K562 (cell line): ENCODE measurements at regions not wholly inside any gene's neighbourhood (a gene's known extent, or its start where the extent isn't known, plus 50 kb on each side); places are given as distances from the start of the nearest gene placed in this dataset.

Source experiments
- BACH1 ChIP-seq: fragments of 200-800 bp; sonication (Bioruptor generic); IDR thresholded peaks from 2 replicates; pipeline ENCODE4 v1.6.1; 2016; ENCODE audit warnings: missing genetic modification characterization, missing compliant biosample characterization
- BMI1 ChIP-seq: fragments of 150-350 bp; IDR thresholded peaks from 2 replicates; pipeline ENCODE4 v1.6.1; 2014; ENCODE audit warnings: low read length
- CBX3 ChIP-seq, 2 experiments: IDR thresholded peaks; 1 replicate in 1 of 2; 2 replicates in 1 of 2; pipeline ENCODE4 v1.6.1; 2012; ENCODE audit warnings: inconsistent platforms in 2 of 2, low read length in 2 of 2, borderline replicate concordance in 1 of 2, control low read depth in 1 of 2
- JUNB ChIP-seq: fragments of 450-650 bp; formaldehyde crosslinking; conservative IDR thresholded peaks from 2 replicates; pipeline ENCODE4 v1.4.0; 2020; ENCODE audit warnings: mild to moderate bottlenecking
- MAFF ChIP-seq: IDR thresholded peaks from 2 replicates; pipeline ENCODE4 v1.6.1; 2012; ENCODE audit warnings: low read length, improper control_type of control experiment
- MAFG ChIP-seq: fragments of 450-650 bp; conservative IDR thresholded peaks from 2 replicates; pipeline ENCODE4 v1.6.1; 2016; ENCODE audit warnings: missing genetic modification characterization, missing compliant biosample characterization
- MBD2 ChIP-seq: sonication (generic); IDR thresholded peaks from 2 replicates; pipeline ENCODE4 v1.6.1; 2016; ENCODE audit warnings: low read depth, borderline replicate concordance
- NEUROD1 ChIP-seq: fragments of 150-350 bp; IDR thresholded peaks from 2 replicates; pipeline ENCODE4 v1.6.1; 2014; ENCODE audit warnings: borderline replicate concordance, low read length, low read depth; ENCODE audit not compliant: partially characterized antibody
- NFE2 ChIP-seq: IDR thresholded peaks from 2 replicates; pipeline ENCODE4 v1.6.1; 2014; ENCODE audit warnings: antibody characterized with exemption, low read depth
- NFE2L1 ChIP-seq: fragments of 450-650 bp; IDR thresholded peaks from 2 replicates; pipeline ENCODE4 v1.6.1; 2016; ENCODE audit warnings: missing genetic modification characterization, low read depth, mild to moderate bottlenecking, missing compliant biosample characterization, moderate library complexity, borderline replicate concordance
- SMAD1 ChIP-seq: fragments of 150-350 bp; IDR thresholded peaks from 2 replicates; pipeline ENCODE4 v1.6.1; 2014; ENCODE audit warnings: low read length, low read depth; ENCODE audit not compliant: partially characterized antibody
- SRSF7 ChIP-seq: fragments of 200-400 bp; formaldehyde crosslinking; optimal IDR thresholded peaks from 2 replicates; pipeline ENCODE3; 2017; ENCODE audit warnings: mild to moderate bottlenecking, low read depth, low read length
- TAF9B ChIP-seq: fragments of 450-650 bp; IDR thresholded peaks from 2 replicates; pipeline ENCODE4 v1.6.1; 2018; ENCODE audit warnings: mild to moderate bottlenecking; ENCODE audit not compliant: partially characterized antibody
- TEAD2 ChIP-seq: fragments of 450-650 bp; IDR thresholded peaks from 2 replicates; pipeline ENCODE4 v1.6.1; 2016; ENCODE audit warnings: missing genetic modification characterization, control low read depth, missing compliant biosample characterization
- TRIM28 ChIP-seq: fragments of 450-650 bp; IDR thresholded peaks from 2 replicates; pipeline ENCODE4 v1.6.1; 2017
- TSHZ1 ChIP-seq: fragments of 250-450 bp; sonication (Bioruptor Pico); IDR thresholded peaks from 2 replicates; pipeline ENCODE4 v1.4.0; 2020; ENCODE audit warnings: mild to moderate bottlenecking, moderate library complexity
- ZNF175 ChIP-seq: fragments of 200-800 bp; sonication (Bioruptor generic); IDR thresholded peaks from 2 replicates; pipeline ENCODE4 v1.6.1; 2016; ENCODE audit warnings: low read depth, mild to moderate bottlenecking, missing genetic modification characterization, missing compliant biosample characterization
- ZNF3 ChIP-seq: fragments of 250-450 bp; sonication (Bioruptor Pico); IDR thresholded peaks from 2 replicates; pipeline ENCODE4 v1.5.0; 2021; ENCODE audit warnings: mild to moderate bottlenecking, moderate library complexity
- TF ChIP-seq, protein P1 (sequence below): fragments of 250-450 bp; sonication (Bioruptor Pico); IDR thresholded peaks from 2 replicates; pipeline ENCODE4 v1.5.0; 2021; ENCODE audit warnings: mild to moderate bottlenecking, moderate library complexity
- TF ChIP-seq, protein P2 (sequence below): IDR thresholded peaks from 2 replicates; pipeline ENCODE4 v1.6.1; 2012; ENCODE audit warnings: low read depth, low read length, improper control_type of control experiment, borderline replicate concordance

GRCh38 chr2:12442476-12442847 is 274.3 kb upstream of the TRIB2 start (continued):
- TF ChIP-seq TSHZ1 (CRISPR knock-in tag) (no peak), MBD2 (no peak), SRSF7 (no peak), BMI1 (no peak), CBX3 (IDR thresholded peaks at IDR 0.05; ENCODE audit: borderline replicate concordance in 1 of 2, low read length in 2 of 2) (0 out of 3 replicates have a peak, but pooled peaks of 1 of the 2 experiments have one; percentile 23), TEAD2 (no peak), JUNB (CRISPR knock-in tag) (no peak), MAFG (tag) (peak; percentile 97), SMAD1 (no peak), ZNF175 (CRISPR knock-in tag) (0 out of 2 replicates have a peak, but pooled peaks have one; percentile 12), NFE2 (peak; percentile 83), TRIM28 (peak; percentile 49; the same call in 1 of the 2 replicates), TAF9B (no peak), NFE2L1 (peak; percentile 67), BACH1 (tag) (peak; percentile 76), NEUROD1 (no peak), MAFF (peak; percentile 85), ZNF3 (CRISPR knock-in tag) (no peak)
- TF ChIP-seq, protein P1, sequence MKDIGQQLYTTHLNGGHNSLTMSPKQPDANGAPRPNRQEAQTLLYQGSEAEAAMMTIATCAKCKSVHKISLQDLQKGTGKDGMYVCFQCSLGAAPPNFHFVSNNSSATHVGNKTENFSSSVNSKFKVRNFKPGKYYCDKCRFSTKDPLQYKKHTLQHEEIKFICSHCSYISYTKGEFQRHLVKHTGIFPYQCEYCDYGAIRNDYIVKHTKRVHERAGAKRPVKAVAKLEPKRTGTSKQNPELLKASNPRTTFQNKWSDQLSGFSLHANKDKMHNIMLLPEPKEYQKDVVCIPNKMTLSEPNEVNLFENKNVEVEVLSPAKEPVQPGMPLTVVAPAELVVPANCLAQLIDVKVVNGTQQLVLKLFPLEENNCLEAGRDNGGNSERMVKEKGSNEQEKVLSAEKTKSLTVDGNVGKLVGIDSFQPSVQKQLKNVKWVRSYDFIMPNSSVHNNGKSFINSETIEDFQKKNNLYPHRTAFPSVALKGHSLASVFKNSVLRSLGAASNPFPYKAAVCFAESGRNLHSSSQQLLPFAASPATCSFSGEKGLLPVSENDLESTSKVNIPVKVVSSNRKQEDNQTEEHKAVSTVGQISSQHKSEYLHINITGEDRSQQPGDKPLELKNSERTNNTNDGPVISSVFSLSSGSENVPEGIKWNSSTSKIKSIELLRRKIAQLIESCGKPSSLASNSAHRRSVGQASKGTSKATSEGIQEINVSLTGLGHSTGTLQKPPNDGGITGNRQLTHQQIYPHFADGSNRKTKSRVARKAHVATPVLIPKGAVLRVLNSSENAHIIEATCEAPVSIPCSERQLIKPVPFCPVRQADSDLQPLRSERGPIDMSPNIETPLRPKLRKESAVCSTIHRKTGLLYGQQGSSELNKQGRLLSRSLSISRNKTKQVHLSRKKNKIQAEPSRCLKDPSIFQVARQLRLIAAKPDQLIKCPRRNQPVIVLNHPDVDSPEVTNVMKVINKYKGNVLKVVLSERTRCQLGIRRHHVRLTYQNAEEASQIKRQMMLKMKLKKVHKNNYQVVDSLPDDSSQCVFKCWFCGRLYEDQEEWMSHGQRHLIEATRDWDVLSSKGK (CRISPR knock-in tag) = no peak
- TF ChIP-seq, protein P2, sequence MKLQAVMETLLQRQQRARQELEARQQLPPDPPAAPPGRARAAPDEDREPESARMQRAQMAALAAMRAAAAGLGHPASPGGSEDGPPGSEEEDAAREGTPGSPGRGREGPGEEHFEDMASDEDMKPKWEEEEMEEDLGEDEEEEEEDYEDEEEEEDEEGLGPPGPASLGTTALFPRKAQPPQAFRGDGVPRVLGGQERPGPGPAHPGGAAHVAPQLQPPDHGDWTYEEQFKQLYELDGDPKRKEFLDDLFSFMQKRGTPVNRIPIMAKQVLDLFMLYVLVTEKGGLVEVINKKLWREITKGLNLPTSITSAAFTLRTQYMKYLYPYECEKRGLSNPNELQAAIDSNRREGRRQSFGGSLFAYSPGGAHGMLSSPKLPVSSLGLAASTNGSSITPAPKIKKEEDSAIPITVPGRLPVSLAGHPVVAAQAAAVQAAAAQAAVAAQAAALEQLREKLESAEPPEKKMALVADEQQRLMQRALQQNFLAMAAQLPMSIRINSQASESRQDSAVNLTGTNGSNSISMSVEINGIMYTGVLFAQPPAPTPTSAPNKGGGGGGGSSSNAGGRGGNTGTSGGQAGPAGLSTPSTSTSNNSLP = peak; percentile 48; the same call in 1 of the 2 replicates
